GM20431 (cell line): ENCODE measurements at regions not wholly inside any gene's neighbourhood (a gene's known extent, or its start where the extent isn't known, plus 50 kb on each side); places are given as distances from the start of the nearest gene placed in this dataset.

ENCODE experiments used
- in situ Hi-C: fragments of 300-500 bp; cut with MseI, MboI; formaldehyde crosslinking; loops from one replicate; pipeline ENCODE4 v1.15.0; 2020; ENCODE audit warnings: low sequenced_read_pairs; ENCODE audit not compliant: unreplicated experiment

DNA sequence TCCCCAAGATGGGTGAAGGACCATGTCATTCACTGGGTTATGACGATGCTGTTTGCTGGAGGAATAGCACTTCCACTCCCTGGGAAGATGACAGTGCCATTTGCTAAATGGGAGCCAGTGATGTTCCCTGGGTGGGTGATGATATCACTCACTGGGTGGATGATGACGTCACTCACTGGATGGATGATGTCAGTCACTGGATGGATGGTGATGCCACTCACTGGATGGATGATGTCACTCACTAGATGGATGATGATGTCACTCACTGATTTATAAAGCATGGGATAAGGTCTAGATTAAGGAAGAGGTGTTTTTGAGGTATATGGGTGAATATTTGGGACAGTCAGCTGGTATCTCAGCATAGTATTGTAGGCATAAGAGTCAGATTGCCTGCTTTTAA, 457.2 kb downstream of the AJAP1 start:
- in situ Hi-C loops = no loop called here

DNA sequence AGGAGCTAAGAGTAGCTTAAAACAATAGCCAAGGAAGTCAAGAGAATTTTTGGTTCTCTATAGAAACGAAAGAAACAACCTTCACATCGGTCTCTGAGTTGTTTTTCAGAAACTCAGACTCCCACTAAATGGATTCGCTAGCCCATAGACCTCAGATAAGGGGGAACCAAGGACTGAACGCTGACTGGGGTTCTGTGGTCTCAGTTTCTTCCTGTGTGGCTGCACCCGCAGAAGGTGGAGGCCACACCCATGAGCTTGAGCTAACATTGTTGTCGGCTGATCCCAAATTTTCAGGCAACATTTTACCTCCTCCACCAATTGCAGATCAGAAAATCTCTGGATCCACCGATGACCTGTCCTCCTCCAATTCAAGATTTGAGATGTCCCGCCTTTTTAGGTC, 456.1 kb downstream of the AJAP1 start:
- in situ Hi-C loops = no loop called here

DNA sequence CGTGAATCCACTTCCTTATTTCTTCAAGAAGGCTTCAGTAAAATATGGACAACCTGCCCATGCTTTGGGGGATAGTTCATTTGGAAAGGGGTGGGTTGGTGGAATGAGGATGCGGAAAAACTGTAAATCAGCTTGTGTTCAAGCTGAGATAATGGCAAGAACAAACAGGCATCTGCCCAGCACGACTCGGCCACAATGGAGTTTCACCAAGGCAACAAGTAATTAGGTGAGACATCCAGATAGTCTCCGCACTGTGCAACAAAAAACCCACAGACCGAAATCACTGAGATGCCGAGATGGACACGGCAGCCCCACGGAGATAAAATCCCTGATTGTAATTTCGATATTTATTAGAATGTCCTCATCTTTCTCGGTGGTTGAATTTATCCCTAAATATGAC, 455.2 kb downstream of the AJAP1 start:
- in situ Hi-C loops = no loop called here

DNA sequence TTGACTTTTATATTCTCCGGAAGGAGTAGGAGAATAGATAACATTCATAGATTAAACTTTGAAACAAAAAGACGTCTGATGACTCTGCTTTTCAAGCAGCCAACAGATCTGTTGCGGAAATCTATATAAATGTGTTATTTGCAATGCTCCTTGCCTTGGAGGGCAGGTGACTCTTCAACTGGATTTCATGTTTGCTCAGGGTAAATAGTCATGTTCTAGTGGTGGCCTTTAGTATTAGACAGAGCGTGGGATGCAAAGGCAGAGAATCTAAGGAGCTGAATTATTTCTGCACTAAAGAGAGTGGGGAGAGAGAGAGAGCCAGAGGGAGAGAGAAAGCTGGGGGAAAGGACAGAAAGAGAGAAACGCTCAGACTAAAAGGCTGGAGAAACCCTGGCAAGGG, 454.3 kb downstream of the AJAP1 start:
- in situ Hi-C loops = no loop called here

DNA sequence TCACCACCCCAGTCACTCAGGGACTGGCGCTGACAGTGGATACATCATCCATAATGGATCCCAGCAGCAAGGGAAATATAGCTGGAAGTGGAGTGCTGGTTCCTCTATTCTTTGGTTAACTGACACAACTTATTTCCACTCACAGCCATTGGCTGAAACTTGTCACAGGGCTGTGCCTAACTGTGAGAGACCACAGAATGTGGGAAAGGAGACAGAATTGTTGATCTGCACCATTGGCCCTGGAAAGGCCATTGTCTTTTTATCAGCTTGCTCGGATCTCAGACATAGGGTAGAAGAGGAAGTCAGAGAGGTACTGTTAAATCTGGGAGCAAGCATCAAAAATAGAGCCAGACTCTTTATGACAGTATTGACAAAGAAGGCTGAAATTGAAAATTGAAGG, 451.3 kb downstream of the AJAP1 start:
- in situ Hi-C loops = no loop called here

DNA sequence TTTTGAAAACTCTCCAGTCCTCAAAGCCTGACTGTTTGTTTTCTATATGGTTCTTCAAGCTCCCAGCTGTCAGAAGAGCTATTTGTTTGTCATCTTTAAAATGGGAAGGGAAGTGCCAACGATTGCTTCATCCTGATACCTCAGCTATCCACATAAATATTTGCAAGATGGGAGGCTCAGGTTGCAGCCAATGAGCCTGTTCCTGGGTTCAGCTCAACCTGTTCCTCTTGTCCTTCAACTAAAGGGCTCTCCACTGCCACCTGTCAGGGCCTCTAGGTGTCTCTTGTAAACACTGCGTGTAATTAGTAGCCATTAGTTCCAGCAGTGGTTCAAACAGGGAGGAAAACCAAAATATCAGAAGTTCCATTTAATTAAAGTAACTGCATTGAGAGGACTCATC, 445.1 kb downstream of the AJAP1 start:
- in situ Hi-C loops = no loop called here

DNA sequence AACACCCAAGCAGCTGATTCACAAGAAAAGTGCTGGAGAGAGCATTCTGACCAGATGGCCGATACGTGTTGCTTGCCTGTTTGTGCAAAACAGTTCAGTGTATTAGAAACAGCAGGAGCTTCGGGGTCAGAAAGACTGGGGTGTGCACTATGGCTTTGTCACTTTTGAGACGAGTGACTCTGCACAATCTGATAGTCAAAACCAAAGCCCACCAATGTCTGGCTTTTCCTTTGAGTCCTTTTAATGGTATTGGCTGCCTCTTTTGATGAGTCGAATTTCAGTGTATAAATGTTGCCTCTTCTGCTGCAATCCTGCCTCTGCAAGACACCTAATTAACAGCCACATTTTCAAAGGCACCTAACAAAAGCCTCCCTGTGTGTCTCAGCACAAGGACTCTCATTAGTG, 444.6 kb downstream of the AJAP1 start:
- in situ Hi-C loops = no loop called here

DNA sequence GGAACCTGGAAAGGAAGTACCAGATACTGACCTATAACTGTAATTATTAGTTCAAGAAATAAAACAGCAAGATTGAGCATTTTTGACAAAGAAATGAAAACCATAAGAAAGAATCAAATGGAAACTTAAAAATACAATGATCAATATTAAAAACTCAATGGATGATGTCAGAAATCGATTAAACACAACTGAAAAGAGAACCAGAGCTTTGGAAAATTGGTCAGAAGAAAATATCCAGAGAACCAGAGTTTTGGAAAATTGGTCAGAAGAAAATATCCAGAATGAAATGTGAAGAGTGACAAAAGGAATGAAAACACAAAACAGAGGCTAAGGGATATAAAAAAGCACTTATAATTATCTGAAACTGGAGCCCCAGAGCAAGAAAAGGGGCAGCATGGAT, 438.6 kb downstream of the AJAP1 start:
- in situ Hi-C loops = no loop called here

DNA sequence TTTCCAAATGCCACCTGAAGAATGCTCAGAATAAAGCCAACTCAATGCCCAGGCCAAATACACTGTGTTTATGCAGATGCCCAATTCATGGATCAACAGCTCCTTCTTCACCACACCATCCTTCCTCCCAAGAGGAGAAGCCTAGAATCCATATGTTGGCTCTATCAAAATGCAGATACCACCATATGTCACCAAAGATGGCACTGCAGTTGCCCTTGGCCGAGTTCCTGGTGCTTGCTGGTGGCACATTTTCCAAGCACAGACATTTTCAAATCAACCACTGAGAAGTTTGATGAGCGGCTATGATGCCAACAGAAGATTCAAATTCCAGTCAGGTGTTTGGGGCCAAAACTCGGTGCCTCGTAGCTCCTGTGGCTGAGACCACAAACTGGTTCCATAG, 430.3 kb downstream of the AJAP1 start:
- in situ Hi-C loops = no loop called here

DNA sequence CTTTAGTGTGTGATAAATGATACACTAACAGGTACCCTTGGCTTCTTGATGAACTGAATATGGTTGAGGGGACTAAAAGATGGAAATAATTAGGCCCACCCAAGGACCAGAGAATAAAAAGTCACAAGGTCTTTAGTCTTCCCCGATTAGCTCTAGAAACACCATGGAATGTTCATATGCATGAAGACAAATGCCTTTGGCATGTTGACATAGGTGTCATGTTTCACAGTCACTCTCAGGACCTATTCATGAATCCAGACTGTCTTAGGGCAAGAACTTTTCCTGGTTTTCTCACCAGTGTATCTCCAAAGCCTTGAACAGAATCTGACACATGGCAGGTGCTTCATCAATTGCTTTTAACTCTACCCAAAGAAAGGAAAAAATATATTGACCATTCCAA, 412.8 kb downstream of the AJAP1 start:
- in situ Hi-C loops = no loop called here

DNA sequence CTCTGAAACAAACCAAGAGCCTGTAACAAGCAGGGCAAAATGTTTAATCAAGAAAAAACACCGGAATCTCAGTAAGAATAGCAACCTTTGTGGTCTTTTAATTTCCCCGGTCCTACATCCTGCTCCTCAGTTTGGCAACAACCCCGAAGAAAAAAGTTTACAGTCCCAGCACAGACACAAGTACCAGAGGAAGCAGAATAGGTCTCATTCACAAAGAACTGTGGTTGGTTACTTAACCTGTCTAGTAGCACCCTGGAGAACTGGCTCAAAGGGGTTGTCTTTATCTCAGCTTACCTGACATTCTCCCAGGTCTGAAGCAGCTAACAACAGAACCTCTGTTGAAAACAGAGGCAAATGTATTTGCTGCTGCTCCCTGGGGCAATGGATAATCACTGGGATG, 399.3 kb downstream of the AJAP1 start:
- in situ Hi-C loops = no loop called here

DNA sequence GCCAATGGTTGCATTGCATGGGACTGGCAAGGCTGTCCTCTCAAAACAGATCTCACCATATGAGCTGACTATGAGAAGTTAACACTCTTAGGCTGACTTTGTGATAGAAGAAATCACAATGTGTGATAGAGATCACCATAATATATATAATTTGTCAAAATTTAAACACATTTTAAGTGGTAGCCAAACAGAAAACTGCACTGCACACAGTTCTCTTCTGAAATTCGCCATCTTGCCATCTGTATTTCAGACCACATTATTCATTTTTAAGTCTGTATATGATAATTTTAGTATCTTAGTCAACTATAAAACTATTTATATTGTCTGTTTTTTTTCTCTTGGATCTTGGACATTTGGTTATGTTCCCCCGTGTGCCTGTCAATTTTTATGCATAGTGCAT, 374.7 kb downstream of the AJAP1 start:
- in situ Hi-C loops = no loop called here

DNA sequence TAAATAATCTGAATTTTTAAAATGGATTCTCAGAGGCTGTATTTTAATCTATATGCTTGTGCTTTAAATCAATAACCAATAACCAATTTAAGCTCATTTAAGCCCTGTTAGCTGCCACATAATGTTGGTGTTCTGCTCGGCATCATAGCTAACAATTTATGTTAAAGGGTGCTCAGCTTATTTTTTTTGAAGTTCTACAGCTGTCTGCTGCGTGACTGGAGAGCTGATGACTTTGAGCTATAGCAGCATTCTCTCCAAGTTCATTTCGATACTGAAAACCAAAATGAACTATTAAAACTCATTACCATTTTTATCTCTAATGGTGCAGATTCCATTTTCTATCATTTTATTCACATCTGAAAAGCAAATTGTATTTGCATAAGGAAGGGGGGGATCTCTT, 357.8 kb downstream of the AJAP1 start:
- in situ Hi-C loops = no loop called here

DNA sequence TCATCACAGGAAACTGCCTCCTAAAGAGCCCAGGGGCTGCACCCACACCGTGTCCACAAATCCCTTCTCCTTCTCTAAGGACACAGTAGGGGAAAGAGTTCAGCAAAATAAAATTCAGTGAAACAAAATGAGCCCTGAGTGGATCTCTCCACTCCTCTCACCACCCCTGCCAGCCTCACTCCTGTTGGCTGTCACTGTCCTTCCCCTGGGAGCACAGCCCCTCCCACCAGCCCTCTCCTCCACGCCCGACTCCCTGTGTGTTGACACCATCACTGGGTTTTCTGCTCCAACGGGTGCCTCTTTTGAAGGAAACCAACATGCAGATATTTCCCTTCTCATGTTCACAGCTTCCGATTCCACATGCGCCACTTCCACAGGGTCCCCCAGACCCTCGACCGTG, 356.2 kb downstream of the AJAP1 start:
- in situ Hi-C loops = no loop called here

DNA sequence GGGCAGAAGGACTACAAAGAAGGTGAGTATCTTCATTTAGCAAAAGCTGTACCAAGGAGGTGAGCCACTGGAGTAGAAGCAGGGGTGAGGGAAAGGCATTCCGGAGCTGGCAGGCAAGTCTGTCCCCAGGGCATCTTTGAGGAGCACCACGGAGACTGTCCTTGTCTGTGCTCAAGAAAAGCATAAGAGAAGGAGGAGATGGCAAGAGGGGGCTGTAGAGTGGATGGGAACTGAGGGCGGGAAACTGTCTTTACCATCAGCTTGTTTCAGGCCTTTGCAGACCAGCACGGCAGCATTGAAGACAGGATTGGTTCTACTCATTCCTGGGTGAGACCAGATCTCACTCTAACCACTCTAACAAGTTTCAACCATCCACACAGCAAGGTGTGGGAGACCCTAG, 355.8 kb downstream of the AJAP1 start:
- in situ Hi-C loops = no loop called here

DNA sequence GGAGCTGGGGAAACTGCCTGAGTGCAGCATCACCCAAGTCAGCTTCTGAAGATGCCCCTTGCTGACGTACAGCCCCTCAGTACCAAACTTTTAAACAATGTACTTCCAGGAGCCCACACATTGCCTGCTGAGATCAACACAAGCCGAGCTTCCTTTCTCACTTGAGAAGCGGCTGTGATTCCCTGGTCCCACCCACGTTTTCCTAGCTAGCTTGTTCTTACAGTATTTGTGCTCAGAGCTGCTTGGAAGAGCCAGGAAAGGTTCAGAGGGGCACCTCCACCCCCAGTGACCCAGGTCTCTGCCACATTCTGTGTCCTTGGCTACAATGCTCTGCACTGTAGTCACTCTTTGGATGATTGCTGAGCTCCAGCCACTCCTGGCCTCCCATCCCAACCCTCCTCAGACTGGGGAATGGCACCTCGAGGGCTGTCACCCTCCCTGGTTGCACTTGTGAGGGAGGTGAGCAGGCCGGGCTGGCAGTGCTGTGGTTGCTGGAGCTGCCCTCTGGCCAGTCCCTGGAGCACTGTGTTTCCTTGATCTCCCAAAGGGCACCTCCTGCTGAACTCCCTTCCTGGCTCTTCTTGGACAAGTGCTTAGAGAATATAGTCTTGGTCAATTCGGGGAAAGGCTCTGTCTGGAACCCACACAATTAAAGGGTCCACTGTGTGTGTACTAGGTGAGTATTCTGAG, 355.1 kb downstream of the AJAP1 start:
- in situ Hi-C loops = no loop called here

DNA sequence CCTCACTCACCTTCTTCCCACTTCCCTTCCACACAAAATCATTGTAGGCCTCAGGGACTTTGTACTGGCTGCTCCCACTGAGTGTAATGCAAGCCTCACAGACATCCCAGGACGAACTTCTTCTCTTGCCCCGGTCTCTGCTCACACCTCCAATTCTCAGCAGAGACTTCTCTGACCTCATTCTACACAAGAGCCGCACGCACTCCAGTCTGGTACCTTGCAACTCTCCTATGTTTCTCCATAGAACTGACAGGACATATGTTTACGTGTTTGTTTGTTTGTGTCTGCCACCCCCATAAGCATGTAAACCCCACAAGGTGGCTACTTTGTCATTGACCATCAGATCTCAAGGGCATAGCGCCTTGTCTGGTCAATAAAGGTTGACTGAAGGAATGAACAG, 350.8 kb downstream of the AJAP1 start:
- in situ Hi-C loops = no loop called here

DNA sequence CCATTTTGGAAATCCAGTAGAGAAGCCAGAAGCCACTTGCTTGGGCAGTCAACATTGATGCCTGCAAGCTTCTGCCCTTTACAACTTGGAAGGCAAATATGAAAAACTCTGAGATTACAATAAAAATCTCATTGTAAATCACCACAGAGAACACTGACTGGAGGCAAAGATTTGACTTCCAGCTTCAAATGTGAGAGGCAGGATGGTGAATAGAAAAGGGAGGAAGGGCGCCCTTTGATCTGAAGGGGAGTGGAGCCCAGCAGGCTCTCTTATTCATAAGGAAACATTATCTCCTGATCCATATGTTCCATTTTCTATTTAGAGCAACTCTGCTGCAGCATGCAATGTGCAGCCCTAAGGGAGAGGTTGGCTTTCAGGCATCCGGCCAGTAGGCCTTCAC, 348.3 kb downstream of the AJAP1 start:
- in situ Hi-C loops = no loop called here

DNA sequence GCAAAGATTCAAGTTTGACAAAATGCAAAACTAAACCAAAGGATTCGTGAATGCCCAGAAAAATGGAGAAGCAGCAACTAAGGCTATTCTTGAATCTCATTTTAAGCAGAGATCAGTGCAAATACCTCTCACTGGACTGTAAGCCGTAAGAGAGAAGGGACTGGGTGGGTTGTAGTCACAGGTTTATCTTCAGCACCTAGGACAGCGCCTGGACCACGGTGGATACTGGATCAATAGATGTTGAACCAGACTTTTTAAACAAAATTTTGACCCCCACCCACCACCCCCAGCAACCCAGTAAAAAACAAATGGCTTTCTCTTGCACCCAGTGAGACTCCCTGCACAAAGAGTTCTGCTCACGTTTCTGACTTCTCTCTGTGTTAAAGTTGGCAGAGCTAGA, 347.1 kb downstream of the AJAP1 start:
- in situ Hi-C loops = no loop called here

DNA sequence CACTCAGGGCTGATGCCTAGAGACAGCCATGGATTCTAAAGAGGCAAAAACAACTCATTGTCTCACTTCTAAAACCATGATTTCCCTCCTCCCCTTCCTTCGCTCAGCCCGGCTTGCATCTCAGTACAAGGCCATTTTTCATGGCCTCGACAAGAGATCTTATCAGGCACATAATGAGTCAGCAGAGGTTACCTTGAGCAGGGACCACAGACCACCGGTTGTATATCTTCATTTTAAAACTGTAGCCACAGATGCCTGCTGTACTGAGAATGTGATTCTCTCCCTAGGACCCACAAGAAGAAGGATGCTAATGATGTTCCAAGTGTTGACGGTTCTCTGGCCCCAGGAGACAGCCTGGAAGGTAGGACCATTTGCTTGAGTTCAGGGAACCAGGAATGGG, 331.9 kb downstream of the AJAP1 start:
- in situ Hi-C loops = no loop called here

DNA sequence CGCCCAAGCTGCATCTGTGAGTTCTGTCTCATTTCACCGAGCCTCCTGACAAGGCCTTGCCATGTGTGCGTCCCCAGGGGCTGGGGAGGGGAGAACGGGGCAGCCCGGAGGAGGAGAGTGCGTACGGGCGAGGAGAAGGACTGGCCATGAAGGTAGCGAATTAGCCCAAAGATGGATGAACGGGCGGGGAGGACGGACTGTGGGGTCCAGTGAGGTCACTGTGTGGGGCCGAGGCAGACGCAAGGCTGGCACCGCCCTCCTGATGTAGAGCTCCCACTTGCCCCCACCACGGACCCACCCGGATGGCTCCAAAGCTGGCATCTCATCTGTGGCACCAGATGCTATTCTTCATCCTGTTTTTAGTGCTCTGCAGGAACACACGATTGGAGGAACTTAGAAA, 330.4 kb downstream of the AJAP1 start:
- in situ Hi-C loops = no loop called here

DNA sequence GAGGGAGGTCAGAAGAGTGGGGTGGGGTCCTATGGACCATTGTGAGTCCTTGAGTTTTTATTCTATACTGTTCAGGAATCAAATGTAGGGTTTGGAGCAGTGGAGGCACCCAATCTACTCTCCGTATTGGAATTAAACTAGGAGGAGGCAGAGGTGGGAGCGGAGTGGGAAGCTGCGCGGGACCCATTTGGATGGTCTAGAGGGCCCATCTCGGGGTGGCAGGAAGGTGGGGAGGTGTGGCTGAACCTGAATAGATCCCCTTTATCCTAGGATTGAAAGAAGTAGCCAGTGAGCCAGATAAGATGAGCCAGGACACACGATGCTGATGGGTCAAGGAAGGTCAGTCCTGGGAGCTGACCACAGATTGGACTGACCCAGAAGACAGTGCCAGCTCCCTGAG, 325.8 kb downstream of the AJAP1 start:
- in situ Hi-C loops = no loop called here
